Choroid plexus epithelial cell (primary cell): ENCODE measurements at regions not wholly inside any gene's neighbourhood (a gene's known extent, or its start where the extent isn't known, plus 50 kb on each side); places are given as distances from the start of the nearest gene placed in this dataset.

Source experiments
- DNase-seq: peaks from one replicate; pipeline ENCODE4 v3.0.0-alpha.2; 2010; ENCODE audit warnings: low read depth
- H3K4me3 ChIP-seq: 2 replicates; pipeline ENCODE4 v1.5.1; 2011; ENCODE audit warnings: low read depth, mild to moderate bottlenecking, control low read depth, low read length, moderate library complexity
- TF ChIP-seq, protein P1 (sequence below): conservative IDR thresholded peaks from 2 replicates; pipeline ENCODE4 v1.5.1; 2011; ENCODE audit warnings: low read depth, mild to moderate bottlenecking, control low read depth, inconsistent platforms, low read length, moderate library complexity

DNA sequence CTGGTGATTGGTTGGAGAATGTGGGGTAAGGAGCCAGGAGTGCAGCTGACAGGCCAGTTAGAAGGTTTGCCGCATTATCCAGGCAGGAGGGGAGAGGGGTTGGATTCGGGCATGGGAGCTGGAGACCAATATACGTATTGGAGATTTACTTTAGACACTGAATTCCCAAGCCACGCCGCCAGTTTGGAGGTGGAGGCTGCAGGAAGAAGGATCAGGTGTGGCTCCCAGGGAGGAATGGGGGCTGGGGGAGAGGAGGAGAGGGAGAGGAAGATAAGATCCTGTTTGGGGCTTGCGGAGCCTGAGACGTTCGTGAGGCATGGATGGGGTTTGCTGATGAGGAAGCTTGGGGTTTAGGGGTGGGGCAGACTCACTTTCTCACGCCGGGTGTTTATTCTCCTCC, 155.1 kb upstream of the IGSF21 start:
- TF ChIP-seq, protein P1, sequence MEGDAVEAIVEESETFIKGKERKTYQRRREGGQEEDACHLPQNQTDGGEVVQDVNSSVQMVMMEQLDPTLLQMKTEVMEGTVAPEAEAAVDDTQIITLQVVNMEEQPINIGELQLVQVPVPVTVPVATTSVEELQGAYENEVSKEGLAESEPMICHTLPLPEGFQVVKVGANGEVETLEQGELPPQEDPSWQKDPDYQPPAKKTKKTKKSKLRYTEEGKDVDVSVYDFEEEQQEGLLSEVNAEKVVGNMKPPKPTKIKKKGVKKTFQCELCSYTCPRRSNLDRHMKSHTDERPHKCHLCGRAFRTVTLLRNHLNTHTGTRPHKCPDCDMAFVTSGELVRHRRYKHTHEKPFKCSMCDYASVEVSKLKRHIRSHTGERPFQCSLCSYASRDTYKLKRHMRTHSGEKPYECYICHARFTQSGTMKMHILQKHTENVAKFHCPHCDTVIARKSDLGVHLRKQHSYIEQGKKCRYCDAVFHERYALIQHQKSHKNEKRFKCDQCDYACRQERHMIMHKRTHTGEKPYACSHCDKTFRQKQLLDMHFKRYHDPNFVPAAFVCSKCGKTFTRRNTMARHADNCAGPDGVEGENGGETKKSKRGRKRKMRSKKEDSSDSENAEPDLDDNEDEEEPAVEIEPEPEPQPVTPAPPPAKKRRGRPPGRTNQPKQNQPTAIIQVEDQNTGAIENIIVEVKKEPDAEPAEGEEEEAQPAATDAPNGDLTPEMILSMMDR, result no peak
- no peak overlapping the region for H3K4me3 ChIP-seq
- DNase-seq, result no peak

- no peak for DNase-seq
- TF ChIP-seq, protein P1, result no peak
- H3K4me3 ChIP-seq, result no peak overlapping the region
These were observed 153.7 kb upstream of the IGSF21 start for GRCh38 chr1:17953921-17954320.

- TF ChIP-seq, protein P1, result no peak
- no peak for DNase-seq
These were observed 152.0 kb upstream of the IGSF21 start for GRCh38 chr1:17955302-17956285.

DNA sequence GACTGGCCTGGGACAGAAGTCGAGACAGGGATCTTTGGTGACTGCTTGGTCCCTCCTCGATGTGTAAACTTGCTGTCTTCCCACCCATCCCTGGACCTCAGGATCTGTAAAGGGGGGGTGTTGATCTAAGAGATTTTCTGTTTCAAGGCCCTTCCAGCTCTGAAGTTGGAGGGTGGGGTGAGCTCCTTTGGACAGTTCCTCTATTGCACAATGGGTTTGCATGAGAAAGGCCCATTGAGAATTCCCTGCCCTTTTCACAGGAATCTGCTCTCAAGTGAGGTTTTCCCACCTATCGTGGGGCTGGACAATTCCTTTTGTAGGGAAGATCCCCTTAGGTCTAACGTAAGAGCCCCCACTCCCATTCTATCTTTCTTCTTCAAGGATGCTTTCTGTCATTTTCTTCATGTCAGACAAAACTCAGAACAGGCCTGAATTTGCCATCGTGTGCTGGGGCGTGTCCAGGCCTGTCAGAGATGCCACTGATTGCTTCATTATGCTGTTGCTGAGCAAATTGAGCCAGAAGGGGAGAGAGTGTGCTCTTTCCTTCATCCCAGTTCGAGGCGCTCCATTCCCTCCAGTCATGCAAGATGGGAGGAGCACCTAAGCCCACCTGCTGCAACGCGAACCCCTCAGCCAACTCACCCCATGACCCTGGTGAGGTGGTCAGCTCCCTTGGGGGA, 149.9 kb upstream of the IGSF21 start:
- no peak for DNase-seq

More at GRCh38 chr1:17955302-17956285, 152.0 kb upstream of the IGSF21 start:
- no peak overlapping the region for H3K4me3 ChIP-seq

GRCh38 chr1:17958704-17959103, 148.9 kb upstream of the IGSF21 start:
- TF ChIP-seq, protein P1, result no peak
- DNase-seq, result no peak

More for the DNA sequence above, 149.9 kb upstream of the IGSF21 start:
- no peak overlapping the region for H3K4me3 ChIP-seq
- TF ChIP-seq, protein P1, result no peak

DNA sequence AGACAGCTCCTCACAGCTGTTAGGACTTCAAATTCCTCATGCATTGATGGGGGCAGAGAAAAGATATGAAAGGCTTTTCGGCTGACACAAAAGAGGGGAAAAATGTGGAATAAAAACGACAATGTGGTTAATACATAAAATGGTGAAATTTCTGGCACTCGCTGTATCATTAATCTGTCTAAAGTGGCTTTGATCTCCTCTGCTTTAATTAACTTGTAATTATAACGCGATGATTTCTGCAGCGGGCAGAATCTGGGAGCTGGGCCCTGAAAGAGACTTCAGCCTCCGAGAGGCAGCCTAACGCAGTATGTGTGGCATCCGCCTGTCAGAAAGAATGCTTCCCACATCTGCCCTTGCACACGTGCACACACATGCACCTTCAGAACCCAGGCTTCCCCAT, 144.1 kb upstream of the IGSF21 start:
- no peak for DNase-seq
- no peak overlapping the region for H3K4me3 ChIP-seq
- TF ChIP-seq, protein P1, result no peak

More at GRCh38 chr1:17958704-17959103, 148.9 kb upstream of the IGSF21 start:
- no peak overlapping the region for H3K4me3 ChIP-seq
